Effector CD4-positive, alpha-beta T cell (primary cell): ENCODE measurements at regions not wholly inside any gene's neighbourhood (a gene's known extent, or its start where the extent isn't known, plus 50 kb on each side); places are given as distances from the start of the nearest gene placed in this dataset.
A peak's percentile ranks its signal among the peaks of the same experiment; 100 is the strongest.

ENCODE experiments used
- DNase-seq: peaks from one replicate; pipeline ENCODE4 v3.0.0-alpha.2; 2020

GRCh38 chr2:225340923-225341322, 58.6 kb upstream of the NYAP2 start:
- no peak for DNase-seq

DNA sequence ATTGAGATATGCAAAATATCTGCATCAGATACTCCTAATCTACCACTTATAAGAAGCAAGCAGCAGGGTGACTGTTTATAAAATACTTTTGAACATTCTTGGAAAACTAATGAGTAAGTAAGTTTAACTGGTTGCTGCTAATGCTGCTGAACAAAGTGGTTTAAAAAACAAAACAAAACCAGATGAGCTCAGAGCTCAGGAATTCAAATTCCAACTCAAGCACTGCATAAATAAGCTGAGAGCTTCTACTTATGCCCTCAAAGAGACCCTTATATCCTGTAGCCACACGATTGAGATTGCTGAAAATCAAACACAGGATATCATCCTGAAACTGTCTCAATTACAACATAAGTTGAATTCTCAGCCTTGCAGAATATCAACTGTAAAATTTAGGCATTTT, 62.3 kb upstream of the NYAP2 start:
- no peak for DNase-seq

DNA sequence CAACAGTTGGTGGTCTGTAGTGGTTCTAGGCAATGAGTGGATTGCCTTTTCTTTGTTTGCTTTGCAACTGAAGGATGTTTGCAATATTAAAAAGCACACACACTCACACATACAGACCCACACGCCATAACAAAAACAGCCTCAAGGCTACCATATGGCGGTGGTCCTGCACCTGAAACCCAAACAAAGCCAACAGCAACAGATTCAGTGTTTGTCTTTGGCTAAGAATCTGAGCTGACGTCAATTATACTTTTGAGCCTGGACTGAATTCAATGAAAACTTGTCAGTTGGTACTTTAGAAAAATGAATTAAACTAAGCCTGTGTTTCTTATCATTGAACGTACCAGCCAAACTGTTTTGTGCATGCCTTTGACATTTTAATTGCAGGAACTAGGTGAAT, 65.0 kb upstream of the NYAP2 start:
- DNase-seq: no peak

- no peak for DNase-seq
Measured at GRCh38 chr2:225328192-225328591, 71.3 kb upstream of the NYAP2 start.

- DNase-seq: no peak
Measured at GRCh38 chr2:225326969-225327368, 72.5 kb upstream of the NYAP2 start.

GRCh38 chr2:225319872-225320271, 79.6 kb upstream of the NYAP2 start:
- DNase-seq: no peak

GRCh38 chr2:225318440-225318839, 81.1 kb upstream of the NYAP2 start:
- no peak for DNase-seq

- DNase-seq: no peak
Measured at GRCh38 chr2:225317186-225317585, 82.3 kb upstream of the NYAP2 start.

DNA sequence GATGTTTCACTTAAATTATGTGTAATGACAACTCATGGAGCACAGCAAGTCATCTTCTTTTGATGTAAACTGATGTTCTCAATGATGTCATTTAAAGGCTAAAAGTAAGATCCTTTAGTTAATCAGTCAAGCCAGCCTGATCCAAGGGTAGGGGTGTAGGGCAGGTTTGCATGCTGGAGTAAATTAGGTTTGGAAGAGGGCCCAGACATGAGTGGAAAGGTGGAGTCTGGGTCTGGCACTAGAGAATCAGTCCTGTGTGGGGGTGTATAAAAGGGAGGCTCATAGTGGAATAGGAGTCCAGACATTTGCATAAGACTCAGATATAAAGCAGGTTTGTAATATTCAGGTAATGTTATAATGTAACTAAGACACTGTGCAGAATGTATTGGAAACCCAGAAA, 88.8 kb upstream of the NYAP2 start:
- DNase-seq: no peak

DNA sequence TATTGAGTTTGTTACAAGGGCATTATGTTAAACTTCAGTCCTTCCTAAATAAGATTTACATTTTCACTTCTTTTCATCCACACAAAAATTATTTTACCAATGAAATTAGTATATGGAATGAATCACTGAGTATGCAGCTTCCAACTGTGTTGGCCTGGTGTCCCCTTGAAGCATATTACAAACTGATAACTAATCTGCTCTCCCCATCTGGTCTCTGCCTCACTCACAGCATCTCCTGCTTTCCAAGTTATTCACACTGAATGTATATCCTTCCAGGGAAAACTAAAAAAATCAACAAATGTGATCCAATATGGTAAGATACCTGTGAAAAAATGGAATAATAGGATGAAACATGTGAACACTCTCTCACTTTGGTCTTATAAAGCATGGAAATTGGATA, 90.0 kb upstream of the NYAP2 start:
- DNase-seq: no peak

DNA sequence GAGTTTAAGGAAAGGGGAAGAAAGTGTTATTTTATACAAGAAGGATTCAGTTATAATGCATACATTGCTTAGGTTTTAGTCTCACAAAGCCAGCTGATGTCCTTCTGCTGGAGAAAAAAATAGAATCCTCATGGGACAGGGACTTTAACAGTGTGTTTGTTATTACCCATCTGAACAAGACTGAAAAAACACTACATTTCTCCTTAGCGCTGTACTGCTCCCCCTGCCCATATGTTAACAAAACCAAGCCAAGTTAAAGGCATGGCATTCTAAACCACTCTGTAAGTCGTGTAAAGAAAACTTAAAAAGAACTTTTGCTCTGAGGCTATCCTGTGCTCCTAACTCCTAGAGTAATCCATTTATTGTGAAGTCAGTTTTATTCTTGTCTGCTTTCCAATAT, 102.6 kb upstream of the NYAP2 start:
- no peak for DNase-seq

GRCh38 chr2:225295102-225295501, 104.4 kb upstream of the NYAP2 start:
- DNase-seq: no peak

- DNase-seq: no peak
Measured at GRCh38 chr2:225293638-225294037, 105.9 kb upstream of the NYAP2 start.

DNA sequence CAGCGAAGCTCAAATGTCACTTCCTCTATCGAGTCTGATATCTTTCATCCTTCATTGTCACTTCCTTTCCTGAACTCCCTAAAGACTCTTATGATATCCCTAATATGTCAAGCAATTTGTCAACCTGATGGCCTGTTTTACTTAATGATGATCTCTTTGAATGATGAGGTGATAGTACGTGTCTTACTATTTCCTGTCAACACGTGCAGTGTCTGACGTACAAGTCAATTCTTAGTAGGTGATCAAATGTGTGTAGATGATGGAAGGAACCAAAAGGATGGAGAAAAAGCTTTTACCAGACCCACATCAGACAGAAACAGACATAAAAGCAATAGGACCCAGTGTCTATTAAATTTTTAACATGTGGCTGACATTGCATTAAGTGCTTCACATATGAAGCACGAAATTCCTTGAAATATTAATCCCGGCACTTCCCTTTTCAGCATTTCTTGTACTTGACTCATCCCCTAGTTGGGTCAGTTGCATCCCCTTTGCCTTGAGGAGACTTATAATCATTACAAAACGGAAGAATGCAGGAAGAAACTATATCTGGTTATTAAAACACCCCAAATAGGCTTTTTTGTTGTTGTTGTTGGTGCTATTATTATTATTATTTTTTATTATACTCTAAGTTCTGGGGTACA, 108.6 kb upstream of the NYAP2 start:
- DNase-seq: no peak

GRCh38 chr2:225289659-225290058, 109.9 kb upstream of the NYAP2 start:
- no peak for DNase-seq

- DNase-seq: no peak
Measured at GRCh38 chr2:225288986-225289385, 110.5 kb upstream of the NYAP2 start.

DNA sequence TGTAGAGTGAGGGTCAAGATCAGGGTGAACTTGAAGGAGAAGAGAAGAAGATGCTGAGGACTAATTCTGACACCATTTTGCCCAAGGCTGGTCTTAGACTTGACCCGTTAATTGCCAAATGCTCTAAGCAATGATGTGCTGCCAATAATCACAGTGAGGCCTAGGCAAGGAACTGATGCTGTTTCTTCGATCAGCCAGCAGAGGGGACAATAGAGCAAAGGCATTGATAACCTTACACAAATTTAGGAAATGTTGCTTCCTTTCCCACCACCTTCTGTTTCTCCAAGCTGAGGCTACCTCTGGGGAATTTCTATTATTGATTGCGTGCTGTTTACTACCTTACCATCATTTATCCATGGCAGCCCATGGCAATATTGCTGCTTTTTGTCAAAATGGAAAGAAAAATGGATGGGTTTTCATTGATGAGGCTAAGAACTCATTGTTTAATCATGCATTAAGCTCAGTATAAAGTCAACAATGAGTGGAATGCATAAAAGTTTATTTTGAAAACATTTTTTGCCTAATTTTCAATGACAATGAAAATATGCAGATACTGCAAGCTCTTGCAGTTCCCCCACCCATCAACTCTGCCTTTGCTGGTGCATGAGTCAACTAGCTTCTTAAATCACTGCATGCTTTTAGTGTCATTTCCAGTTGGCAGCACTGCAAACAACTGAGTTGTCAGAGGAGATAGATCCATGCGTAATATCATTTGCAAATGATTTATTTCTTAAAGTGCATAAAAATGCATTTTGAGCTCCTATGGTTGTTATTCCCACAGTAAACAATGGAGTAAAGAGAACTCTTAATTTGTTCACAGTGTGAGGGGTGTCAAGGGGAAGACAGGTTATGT, 116.4 kb upstream of the NYAP2 start:
- peak; percentile 7 for DNase-seq

GRCh38 chr2:225276207-225276606, 123.3 kb upstream of the NYAP2 start:
- no peak for DNase-seq

DNA sequence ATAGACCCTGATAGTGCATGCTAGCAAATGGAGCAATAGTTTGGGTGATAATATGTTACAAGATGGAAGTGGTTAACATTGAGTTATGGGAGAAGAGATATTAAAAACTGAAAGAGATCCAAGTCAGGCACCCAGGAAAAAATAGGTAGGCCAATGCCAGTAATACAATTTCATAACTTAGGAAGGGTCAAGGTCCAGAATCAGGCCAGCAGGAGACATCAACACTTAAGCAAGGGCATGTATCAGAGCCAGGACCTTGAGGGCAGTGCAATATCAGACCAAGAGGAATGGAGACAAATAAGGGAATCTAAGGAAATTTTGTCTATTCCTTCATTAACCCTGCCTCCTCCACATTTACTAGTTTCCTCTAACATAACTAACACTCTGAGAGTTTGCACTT, 124.1 kb upstream of the NYAP2 start:
- DNase-seq: no peak

- DNase-seq: no peak
Measured at GRCh38 chr2:225274751-225275150, 124.8 kb upstream of the NYAP2 start.

GRCh38 chr2:225272173-225272572, 127.3 kb upstream of the NYAP2 start:
- no peak for DNase-seq

GRCh38 chr2:225270861-225271260, 128.6 kb upstream of the NYAP2 start:
- DNase-seq: no peak

GRCh38 chr2:225270053-225270452, 129.5 kb upstream of the NYAP2 start:
- no peak for DNase-seq

DNA sequence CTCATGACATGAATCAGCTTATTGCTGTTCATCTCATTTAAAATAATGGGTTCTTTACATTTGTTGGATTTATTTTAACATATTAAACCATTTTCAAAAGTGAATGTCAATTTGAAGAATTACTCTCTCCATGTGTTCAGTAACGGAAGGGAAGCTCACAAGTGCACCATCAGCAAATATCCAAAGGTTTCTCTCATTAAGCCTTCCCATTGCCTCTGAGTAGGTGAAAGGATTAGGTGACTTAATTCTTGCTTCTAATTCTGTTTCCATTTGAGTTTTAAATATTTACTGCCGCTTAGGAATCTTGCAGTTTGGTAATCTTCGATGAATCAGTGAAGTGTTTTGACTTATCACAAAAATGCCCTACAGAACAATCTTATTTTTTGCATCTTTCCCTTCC, 145.1 kb upstream of the NYAP2 start:
- no peak for DNase-seq

DNA sequence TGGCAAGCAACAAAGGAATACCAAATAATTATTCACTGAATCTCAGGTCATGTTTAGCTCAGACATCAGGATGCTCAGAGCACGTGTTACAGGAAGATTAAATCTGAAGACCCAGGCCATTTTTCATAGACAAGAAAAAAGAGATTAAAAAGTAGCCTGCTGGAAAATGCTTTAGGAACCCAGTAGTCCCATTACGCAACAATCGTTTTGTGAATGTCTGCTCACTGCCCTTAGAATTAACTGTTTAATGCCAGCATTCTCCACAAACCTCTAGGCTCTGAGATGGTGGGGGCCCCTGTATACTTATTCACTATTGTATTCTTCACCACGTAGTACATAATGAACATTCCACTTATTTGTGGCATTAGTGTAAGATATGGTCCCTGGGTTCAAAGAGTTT, 154.6 kb upstream of the NYAP2 start:
- no peak for DNase-seq
